ENCODE measurements at regions not wholly inside any gene's neighbourhood (a gene's known extent, or its start where the extent isn't known, plus 50 kb on each side); places are given as distances from the start of the nearest gene placed in this dataset.

- TF ChIP-seq ZNF70 (CRISPR knock-in tag; IDR thresholded peaks at IDR 0.05) (no peak), POU6F1 (CRISPR knock-in tag; IDR thresholded peaks at IDR 0.05; ENCODE audit: borderline replicate concordance, low read depth) (no peak), CSRNP3 (CRISPR knock-in tag; IDR thresholded peaks at IDR 0.05) (no peak), ARNTL (CRISPR knock-in tag; IDR thresholded peaks at IDR 0.05; ENCODE audit: borderline replicate concordance, low read depth) (no peak), TCF4 (CRISPR knock-in tag; IDR thresholded peaks at IDR 0.05; ENCODE audit: borderline replicate concordance) (peak; percentile 75), CREB5 (CRISPR knock-in tag; IDR thresholded peaks at IDR 0.05; ENCODE audit: low read depth) (peak; percentile 46; the same call in 1 of the 2 replicates), SNAI2 (CRISPR knock-in tag; IDR thresholded peaks at IDR 0.05) (no peak), ZC3H10 (CRISPR knock-in tag; IDR thresholded peaks at IDR 0.05) (no peak), ZFP3 (CRISPR knock-in tag; IDR thresholded peaks at IDR 0.05) (no peak), CSDC2 (CRISPR knock-in tag; IDR thresholded peaks at IDR 0.05) (no peak), TOX (CRISPR knock-in tag; IDR thresholded peaks at IDR 0.05; ENCODE audit: borderline replicate concordance) (no peak), OSR1 (CRISPR knock-in tag; IDR thresholded peaks at IDR 0.05) (no peak), GLIS3 (CRISPR knock-in tag; IDR thresholded peaks at IDR 0.05) (no peak), RARB (CRISPR knock-in tag; IDR thresholded peaks at IDR 0.05) (no peak), PPARA (CRISPR knock-in tag; IDR thresholded peaks at IDR 0.05; ENCODE audit: borderline replicate concordance) (no peak), ZFP30 (CRISPR knock-in tag; IDR thresholded peaks at IDR 0.05) (no peak), TSHZ2 (CRISPR knock-in tag; IDR thresholded peaks at IDR 0.05) (peak; percentile 43; the same call in 1 of the 2 replicates), ESRRG (CRISPR knock-in tag; IDR thresholded peaks at IDR 0.05) (no peak), ISL1 (CRISPR knock-in tag; IDR thresholded peaks at IDR 0.05) (peak; percentile 74), ZNF8 (CRISPR knock-in tag; IDR thresholded peaks at IDR 0.05) (no peak), PATZ1 (CRISPR knock-in tag; IDR thresholded peaks at IDR 0.05; ENCODE audit: borderline replicate concordance) (no peak), BACH2 (CRISPR knock-in tag; IDR thresholded peaks at IDR 0.05; ENCODE audit: borderline replicate concordance) (no peak), ZNF565 (CRISPR knock-in tag; conservative IDR thresholded peaks at IDR 0.05; ENCODE audit: low read depth) (no peak)
- no peak for ATAC-seq
These were observed 959.6 kb upstream of the LRRN3 start for GRCh38 chr7:110131344-110131743.

GRCh38 chr7:110139056-110139455, 951.9 kb upstream of the LRRN3 start:
- ATAC-seq, result no peak
- TF ChIP-seq ARNTL (CRISPR knock-in tag; IDR thresholded peaks at IDR 0.05; ENCODE audit: borderline replicate concordance, low read depth) (no peak), ZNF8 (CRISPR knock-in tag; IDR thresholded peaks at IDR 0.05) (no peak), ESRRG (CRISPR knock-in tag; IDR thresholded peaks at IDR 0.05) (no peak), TOX (CRISPR knock-in tag; IDR thresholded peaks at IDR 0.05; ENCODE audit: borderline replicate concordance) (no peak), PATZ1 (CRISPR knock-in tag; IDR thresholded peaks at IDR 0.05; ENCODE audit: borderline replicate concordance) (no peak), TCF4 (CRISPR knock-in tag; IDR thresholded peaks at IDR 0.05; ENCODE audit: borderline replicate concordance) (no peak), BACH2 (CRISPR knock-in tag; IDR thresholded peaks at IDR 0.05; ENCODE audit: borderline replicate concordance) (no peak), ZC3H10 (CRISPR knock-in tag; IDR thresholded peaks at IDR 0.05) (no peak), RARB (CRISPR knock-in tag; IDR thresholded peaks at IDR 0.05) (no peak), CREB5 (CRISPR knock-in tag; IDR thresholded peaks at IDR 0.05; ENCODE audit: low read depth) (no peak), SNAI2 (CRISPR knock-in tag; IDR thresholded peaks at IDR 0.05) (no peak), ZFP3 (CRISPR knock-in tag; IDR thresholded peaks at IDR 0.05) (no peak)

Measured in SK-N-SH treated with all-trans-retinoic acid at 6 μM for 48 hours (cell line).